ENCODE measurements at regions not wholly inside any gene's neighbourhood (a gene's known extent, or its start where the extent isn't known, plus 50 kb on each side); places are given as distances from the start of the nearest gene placed in this dataset.

- no peak for DNase-seq
Observed at GRCh38 chr16:80171746-80172145, 369.0 kb upstream of the DYNLRB2 start.

- no peak for DNase-seq
Observed at GRCh38 chr16:80171199-80171598, 369.6 kb upstream of the DYNLRB2 start.

GRCh38 chr16:80167657-80168390 lies 373.0 kb upstream of the DYNLRB2 start:
- no peak for DNase-seq

- no peak for DNase-seq
Observed at GRCh38 chr16:80166082-80166481, 374.7 kb upstream of the DYNLRB2 start.

- no peak for DNase-seq
Observed at GRCh38 chr16:80164966-80165550, 375.7 kb upstream of the DYNLRB2 start.

GRCh38 chr16:80163339-80163738 lies 377.5 kb upstream of the DYNLRB2 start:
- no peak for DNase-seq

- DNase-seq, result no peak
Observed at GRCh38 chr16:80161799-80162739, 378.7 kb upstream of the DYNLRB2 start.

- no peak for DNase-seq
Observed at GRCh38 chr16:80158766-80159165, 382.0 kb upstream of the DYNLRB2 start.

- DNase-seq, result no peak
Observed at GRCh38 chr16:80151722-80152111, 389.1 kb upstream of the DYNLRB2 start.

- DNase-seq, result no peak
Observed at GRCh38 chr16:80150978-80151721, 389.6 kb upstream of the DYNLRB2 start.

GRCh38 chr16:80148826-80149225 lies 392.0 kb upstream of the DYNLRB2 start:
- no peak for DNase-seq

- peak; percentile 70 for DNase-seq
Observed at GRCh38 chr16:80147026-80147655, 393.7 kb upstream of the DYNLRB2 start.

- no peak for DNase-seq
Observed at GRCh38 chr16:80144191-80144590, 396.6 kb upstream of the DYNLRB2 start.

GRCh38 chr16:80142940-80143339 lies 397.9 kb upstream of the DYNLRB2 start:
- DNase-seq, result no peak

GRCh38 chr16:80142281-80142680 lies 398.5 kb upstream of the DYNLRB2 start:
- no peak for DNase-seq

GRCh38 chr16:80129791-80130190 lies 411.0 kb upstream of the DYNLRB2 start:
- no peak for DNase-seq

- no peak for DNase-seq
Observed at GRCh38 chr16:80125677-80126076, 415.1 kb upstream of the DYNLRB2 start.

GRCh38 chr16:80123189-80123588 lies 417.6 kb upstream of the DYNLRB2 start:
- no peak for DNase-seq

- DNase-seq, result peak; percentile 41
Observed at GRCh38 chr16:80122115-80122514, 418.7 kb upstream of the DYNLRB2 start.

GRCh38 chr16:80121522-80121909 lies 419.3 kb upstream of the DYNLRB2 start:
- no peak for DNase-seq

GRCh38 chr16:80120899-80121521 lies 419.8 kb upstream of the DYNLRB2 start:
- no peak for DNase-seq

GRCh38 chr16:80117556-80118130 lies 423.1 kb upstream of the DYNLRB2 start:
- no peak for DNase-seq
